Liver (tissue), 8 donors: ENCODE measurements at regions not wholly inside any gene's neighbourhood (a gene's known extent, or its start where the extent isn't known, plus 50 kb on each side); places are given as distances from the start of the nearest gene placed in this dataset.
"Not testable (repeated sequence)": the region's sequence is repeated elsewhere in the genome, so short reads cannot be mapped to it uniquely, and the experiment has no call there.

Experiments
- DNase-seq: peaks from one replicate; pipeline ENCODE4 v3.0.0-alpha.2; 2017; ENCODE audit warnings: low spot score
- H3K27ac ChIP-seq, 2 donors: one replicate each; pipeline ENCODE4 v1.7.0; 2013; ENCODE audit warnings: inconsistent platforms in 2 of 2, low read length in 2 of 2, control low read depth in 1 of 2, low read depth in 1 of 2, mild to moderate bottlenecking in 1 of 2
- H3K27me3 ChIP-seq, 4 donors: one replicate each; pipeline versions ENCODE4 v1.6.1 to v1.7.0; 2013; ENCODE audit warnings: low read length in 3 of 4, inconsistent platforms in 1 of 4, mild to moderate bottlenecking in 1 of 4, moderate library complexity in 1 of 4; ENCODE audit not compliant: control insufficient read depth in 4 of 4, insufficient read depth in 4 of 4
- H3K36me3 ChIP-seq, 4 donors: one replicate each; pipeline versions ENCODE4 v1.6.1 to v1.7.0; 2013; ENCODE audit warnings: low read length in 3 of 4, mild to moderate bottlenecking in 3 of 4, low read depth in 1 of 4, moderate library complexity in 1 of 4; ENCODE audit not compliant: control insufficient read depth in 4 of 4, insufficient read depth in 3 of 4
- H3K4me1 ChIP-seq, 4 donors: one replicate each; pipeline versions ENCODE4 v1.6.1 to v1.7.0; 2013; ENCODE audit warnings: low read length in 3 of 4, mild to moderate bottlenecking in 3 of 4, moderate library complexity in 1 of 4; ENCODE audit not compliant: control insufficient read depth in 4 of 4, insufficient read depth in 4 of 4
- H3K4me3 ChIP-seq, 3 donors: one replicate each; pipeline versions ENCODE4 v1.6.1 to v1.7.0; 2013; ENCODE audit warnings: low read length in 3 of 3, control low read depth in 1 of 3, low read depth in 1 of 3, mild to moderate bottlenecking in 1 of 3
- H3K9ac ChIP-seq, 2 donors: one replicate each; pipeline ENCODE4 v1.7.0; 2013; ENCODE audit warnings: low read length in 2 of 2, mild to moderate bottlenecking in 2 of 2, moderate library complexity in 2 of 2, control low read depth in 1 of 2, low read depth in 1 of 2
- H3K9me3 ChIP-seq, 4 donors: one replicate each; pipeline versions ENCODE4 v1.6.1 to v1.7.0; 2013; ENCODE audit warnings: low read length in 3 of 4; ENCODE audit not compliant: control insufficient read depth in 4 of 4
- CTCF ChIP-seq: fragments of 150-350 bp; IDR thresholded peaks from 2 replicates; pipeline ENCODE4 v1.5.1; 2017; ENCODE audit warnings: improper control_type of control experiment, low read depth, low read length; ENCODE audit not compliant: missing input control
- EGR1 ChIP-seq, 2 donors: IDR thresholded peaks; 2 replicates each; pipeline ENCODE4 v1.6.1; 2016 to 2018; ENCODE audit warnings: antibody characterized with exemption in 2 of 2, low read depth in 2 of 2
- FOXA1 ChIP-seq: IDR thresholded peaks from 2 replicates; pipeline ENCODE4 v1.6.1; 2016; ENCODE audit warnings: antibody characterized with exemption
- FOXA2 ChIP-seq: IDR thresholded peaks from 2 replicates; pipeline ENCODE4 v1.6.1; 2016; ENCODE audit warnings: antibody characterized with exemption
- GABPA ChIP-seq, 2 donors: IDR thresholded peaks in 1 of 2; conservative IDR thresholded peaks in 1 of 2; 2 replicates each; pipeline ENCODE4 v1.6.1; 2016; ENCODE audit warnings: antibody characterized with exemption in 2 of 2, mild to moderate bottlenecking in 1 of 2, moderate library complexity in 1 of 2
- HNF4A ChIP-seq, 2 donors: conservative IDR thresholded peaks; 2 replicates each; pipeline ENCODE4 v1.6.1; 2016; ENCODE audit warnings: antibody characterized with exemption in 2 of 2, mild to moderate bottlenecking in 2 of 2
- HNF4G ChIP-seq: IDR thresholded peaks from 2 replicates; pipeline ENCODE4 v1.6.1; 2016; ENCODE audit warnings: antibody characterized with exemption
- JUND ChIP-seq, 2 donors: IDR thresholded peaks; 2 replicates each; pipeline ENCODE4 v1.6.1; 2016; ENCODE audit warnings: antibody characterized with exemption in 2 of 2
- MAX ChIP-seq: IDR thresholded peaks from 2 replicates; pipeline ENCODE4 v1.6.1; 2016; ENCODE audit warnings: antibody characterized with exemption
- NR2F2 ChIP-seq: IDR thresholded peaks from 2 replicates; pipeline ENCODE4 v1.6.1; 2016; ENCODE audit warnings: antibody characterized with exemption
- RAD21 ChIP-seq, 2 donors: IDR thresholded peaks; 2 replicates each; pipeline ENCODE4 v1.6.1; 2016; ENCODE audit warnings: antibody characterized with exemption in 2 of 2, mild to moderate bottlenecking in 2 of 2
- RXRA ChIP-seq, 2 donors: IDR thresholded peaks; 2 replicates each; pipeline ENCODE4 v1.6.1; 2017 to 2018; ENCODE audit warnings: antibody characterized with exemption in 2 of 2, mild to moderate bottlenecking in 1 of 2
- SP1 ChIP-seq: IDR thresholded peaks from 2 replicates; pipeline ENCODE4 v1.6.1; 2018; ENCODE audit warnings: antibody characterized with exemption, mild to moderate bottlenecking
- TAF1 ChIP-seq: conservative IDR thresholded peaks from 2 replicates; pipeline ENCODE4 v1.6.1; 2016; ENCODE audit warnings: antibody characterized with exemption, mild to moderate bottlenecking
- YY1 ChIP-seq: IDR thresholded peaks from 2 replicates; pipeline ENCODE4 v1.6.1; 2016; ENCODE audit warnings: antibody characterized with exemption, mild to moderate bottlenecking
- WGBS: extraction: QIAGEN DNeasy Blood & Tissue Kit; methylation state at CpG from one replicate; pipeline ENCODE4 v1.1.7; 2013; 5-methylcytosine and 5-hydroxymethylcytosine counted together
- TF ChIP-seq, protein P1 (sequence below): IDR thresholded peaks from 2 replicates; pipeline ENCODE4 v1.6.1; 2016; ENCODE audit warnings: antibody characterized with exemption
- TF ChIP-seq, protein P2 (sequence below): IDR thresholded peaks from 2 replicates; pipeline ENCODE4 v1.6.1; 2016; ENCODE audit warnings: antibody characterized with exemption
- TF ChIP-seq, protein P3 (sequence below): IDR thresholded peaks from 2 replicates; pipeline ENCODE4 v1.6.1; 2016; ENCODE audit warnings: antibody characterized with exemption, mild to moderate bottlenecking
- donor health status: healthy.
- donor health status: healthy.
- donor health status: healthy.
- donor health status: healthy.
- donor health status: healthy.

DNA sequence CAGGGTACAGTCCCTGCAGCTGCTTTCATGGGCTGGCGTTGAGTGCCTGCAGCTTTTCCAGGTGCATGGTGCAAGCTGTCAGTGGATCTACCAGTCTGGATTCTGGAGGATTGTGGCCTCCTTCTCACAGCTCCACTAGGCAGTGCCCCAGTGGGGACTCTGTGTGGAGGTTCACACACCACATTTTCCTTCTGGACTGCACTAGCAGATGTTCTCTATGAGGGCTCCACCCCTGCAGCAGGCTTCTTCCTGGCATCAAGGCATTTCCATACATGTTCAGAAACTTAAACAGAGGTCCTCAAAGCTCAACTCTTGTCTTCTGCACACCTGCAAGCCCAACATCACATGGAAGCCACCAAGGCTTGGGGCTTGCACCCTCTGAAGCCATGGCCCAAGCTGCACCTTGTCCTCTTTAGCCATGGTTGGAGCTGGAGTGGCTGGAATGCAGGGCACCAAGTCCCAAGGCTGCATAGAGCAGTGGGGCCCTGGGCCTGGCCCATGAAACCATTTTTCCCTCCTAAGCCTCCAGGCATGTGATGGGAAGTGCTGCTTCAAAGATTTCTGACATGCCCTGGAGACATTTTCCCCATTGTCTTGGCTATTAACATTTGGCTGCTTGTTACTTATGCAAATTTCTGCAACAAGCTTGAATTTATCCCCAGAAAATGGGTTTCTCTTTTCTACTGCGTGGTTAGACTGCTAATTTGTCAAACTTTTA lies 250.2 kb upstream of the COPS8 start:
- H3K27ac ChIP-seq = no peak overlapping the region

GRCh38 chr2:236836028-236836427 lies 249.7 kb upstream of the COPS8 start:
- TF ChIP-seq RAD21 (IDR thresholded peaks at IDR 0.05) (peak; percentile 25 to 57), JUND (IDR thresholded peaks at IDR 0.05) (peak in 1 of 2 donors; percentile 44), RXRA (IDR thresholded peaks at IDR 0.05) (peak; percentile 79 to 81), HNF4A (conservative IDR thresholded peaks at IDR 0.05) (peak; percentile 71 to 72), SP1 (peak; percentile 50)
- 20% methylated on average over 2 of the region's 2 CpGs for WGBS
- H3K9me3 ChIP-seq, H3K4me3 ChIP-seq, H3K36me3 ChIP-seq, H3K27ac ChIP-seq, DNase-seq, H3K9ac ChIP-seq, H3K27me3 ChIP-seq: not testable (repeated sequence)
- peaks cover 7 to 15% (median 9%) of the 10 kb centered on the region in 4 donors for H3K4me1 ChIP-seq

More for the DNA sequence above, 250.2 kb upstream of the COPS8 start:
- TF ChIP-seq FOXA2 (no peak), JUND (IDR thresholded peaks at IDR 0.05) (no peak), TAF1 (no peak), YY1 (no peak), HNF4A (conservative IDR thresholded peaks at IDR 0.05) (no peak), RXRA (IDR thresholded peaks at IDR 0.05) (no peak), EGR1 (IDR thresholded peaks at IDR 0.05; ENCODE audit: low read depth in 2 of 2) (no peak), FOXA1 (no peak), SP1 (no peak), NR2F2 (no peak)
- TF ChIP-seq, protein P1, sequence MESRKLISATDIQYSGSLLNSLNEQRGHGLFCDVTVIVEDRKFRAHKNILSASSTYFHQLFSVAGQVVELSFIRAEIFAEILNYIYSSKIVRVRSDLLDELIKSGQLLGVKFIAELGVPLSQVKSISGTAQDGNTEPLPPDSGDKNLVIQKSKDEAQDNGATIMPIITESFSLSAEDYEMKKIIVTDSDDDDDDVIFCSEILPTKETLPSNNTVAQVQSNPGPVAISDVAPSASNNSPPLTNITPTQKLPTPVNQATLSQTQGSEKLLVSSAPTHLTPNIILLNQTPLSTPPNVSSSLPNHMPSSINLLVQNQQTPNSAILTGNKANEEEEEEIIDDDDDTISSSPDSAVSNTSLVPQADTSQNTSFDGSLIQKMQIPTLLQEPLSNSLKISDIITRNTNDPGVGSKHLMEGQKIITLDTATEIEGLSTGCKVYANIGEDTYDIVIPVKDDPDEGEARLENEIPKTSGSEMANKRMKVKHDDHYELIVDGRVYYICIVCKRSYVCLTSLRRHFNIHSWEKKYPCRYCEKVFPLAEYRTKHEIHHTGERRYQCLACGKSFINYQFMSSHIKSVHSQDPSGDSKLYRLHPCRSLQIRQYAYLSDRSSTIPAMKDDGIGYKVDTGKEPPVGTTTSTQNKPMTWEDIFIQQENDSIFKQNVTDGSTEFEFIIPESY = no peak
- H3K4me3 ChIP-seq = no peak overlapping the region
- H3K4me1 ChIP-seq = peaks cover 7 to 15% (median 9%) of the 10 kb centered on the region in 4 donors
- no peaks in the 10 kb centered on the region for H3K27me3 ChIP-seq
- DNase-seq = no peak
- H3K36me3 ChIP-seq = no peaks in the 10 kb centered on the region
- 93% methylated on average over 2 of the region's 2 CpGs for WGBS
- H3K9ac ChIP-seq = no peak overlapping the region
- H3K9me3 ChIP-seq = no peaks in the 10 kb centered on the region

DNA sequence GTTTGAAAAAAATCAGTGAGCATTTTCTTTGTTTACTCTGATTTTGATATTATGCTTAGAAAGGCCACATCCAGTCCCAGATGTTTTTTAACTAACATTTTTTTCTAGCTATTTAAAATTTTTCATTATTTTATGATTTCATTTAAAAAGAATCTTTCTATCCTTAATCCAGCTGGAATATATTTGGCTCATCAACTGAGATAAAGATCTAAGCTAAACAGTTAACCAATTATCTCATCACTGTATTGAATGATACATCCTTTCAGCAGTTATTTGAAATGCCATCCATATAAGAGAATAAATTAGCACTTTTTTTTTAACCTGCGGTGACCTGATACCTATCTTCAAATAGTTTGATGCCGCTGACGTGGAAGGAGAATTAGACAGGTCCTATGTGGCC lies 245.5 kb upstream of the COPS8 start:
- H3K36me3 ChIP-seq = no peaks in the 10 kb centered on the region
- peaks cover 4 to 13% (median 8%) of the 10 kb centered on the region in 4 donors for H3K4me1 ChIP-seq
- WGBS = 93% methylated on average over 3 of the region's 3 CpGs
- no peak overlapping the region for H3K9ac ChIP-seq
- H3K27me3 ChIP-seq = no peaks in the 10 kb centered on the region
- DNase-seq = no peak
- H3K9me3 ChIP-seq = no peaks in the 10 kb centered on the region
- no peak overlapping the region for H3K27ac ChIP-seq
- H3K4me3 ChIP-seq = no peak overlapping the region
- TF ChIP-seq, protein P2, sequence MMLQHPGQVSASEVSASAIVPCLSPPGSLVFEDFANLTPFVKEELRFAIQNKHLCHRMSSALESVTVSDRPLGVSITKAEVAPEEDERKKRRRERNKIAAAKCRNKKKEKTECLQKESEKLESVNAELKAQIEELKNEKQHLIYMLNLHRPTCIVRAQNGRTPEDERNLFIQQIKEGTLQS = no peak
- TF ChIP-seq RXRA (IDR thresholded peaks at IDR 0.05) = no peak
- TF ChIP-seq FOXA1 = no peak
- TF ChIP-seq NR2F2 = no peak
- TF ChIP-seq HNF4A (conservative IDR thresholded peaks at IDR 0.05) = no peak
- TF ChIP-seq MAX = no peak
- TF ChIP-seq HNF4G = no peak
- TF ChIP-seq TAF1 = no peak
- TF ChIP-seq RAD21 (IDR thresholded peaks at IDR 0.05) = no peak
- no peak for TF ChIP-seq GABPA (IDR thresholded peaks at IDR 0.05 in 1 of 2, conservative IDR thresholded peaks at IDR 0.05 in 1 of 2)
- TF ChIP-seq, protein P3, sequence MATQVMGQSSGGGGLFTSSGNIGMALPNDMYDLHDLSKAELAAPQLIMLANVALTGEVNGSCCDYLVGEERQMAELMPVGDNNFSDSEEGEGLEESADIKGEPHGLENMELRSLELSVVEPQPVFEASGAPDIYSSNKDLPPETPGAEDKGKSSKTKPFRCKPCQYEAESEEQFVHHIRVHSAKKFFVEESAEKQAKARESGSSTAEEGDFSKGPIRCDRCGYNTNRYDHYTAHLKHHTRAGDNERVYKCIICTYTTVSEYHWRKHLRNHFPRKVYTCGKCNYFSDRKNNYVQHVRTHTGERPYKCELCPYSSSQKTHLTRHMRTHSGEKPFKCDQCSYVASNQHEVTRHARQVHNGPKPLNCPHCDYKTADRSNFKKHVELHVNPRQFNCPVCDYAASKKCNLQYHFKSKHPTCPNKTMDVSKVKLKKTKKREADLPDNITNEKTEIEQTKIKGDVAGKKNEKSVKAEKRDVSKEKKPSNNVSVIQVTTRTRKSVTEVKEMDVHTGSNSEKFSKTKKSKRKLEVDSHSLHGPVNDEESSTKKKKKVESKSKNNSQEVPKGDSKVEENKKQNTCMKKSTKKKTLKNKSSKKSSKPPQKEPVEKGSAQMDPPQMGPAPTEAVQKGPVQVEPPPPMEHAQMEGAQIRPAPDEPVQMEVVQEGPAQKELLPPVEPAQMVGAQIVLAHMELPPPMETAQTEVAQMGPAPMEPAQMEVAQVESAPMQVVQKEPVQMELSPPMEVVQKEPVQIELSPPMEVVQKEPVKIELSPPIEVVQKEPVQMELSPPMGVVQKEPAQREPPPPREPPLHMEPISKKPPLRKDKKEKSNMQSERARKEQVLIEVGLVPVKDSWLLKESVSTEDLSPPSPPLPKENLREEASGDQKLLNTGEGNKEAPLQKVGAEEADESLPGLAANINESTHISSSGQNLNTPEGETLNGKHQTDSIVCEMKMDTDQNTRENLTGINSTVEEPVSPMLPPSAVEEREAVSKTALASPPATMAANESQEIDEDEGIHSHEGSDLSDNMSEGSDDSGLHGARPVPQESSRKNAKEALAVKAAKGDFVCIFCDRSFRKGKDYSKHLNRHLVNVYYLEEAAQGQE = no peak
- TF ChIP-seq SP1 = no peak
- no peak for TF ChIP-seq FOXA2
- no peak for TF ChIP-seq JUND (IDR thresholded peaks at IDR 0.05)
- no peak for TF ChIP-seq CTCF
- no peak for TF ChIP-seq YY1
